ENCODE measurements at regions not wholly inside any gene's neighbourhood (a gene's known extent, or its start where the extent isn't known, plus 50 kb on each side); places are given as distances from the start of the nearest gene placed in this dataset.

DNA sequence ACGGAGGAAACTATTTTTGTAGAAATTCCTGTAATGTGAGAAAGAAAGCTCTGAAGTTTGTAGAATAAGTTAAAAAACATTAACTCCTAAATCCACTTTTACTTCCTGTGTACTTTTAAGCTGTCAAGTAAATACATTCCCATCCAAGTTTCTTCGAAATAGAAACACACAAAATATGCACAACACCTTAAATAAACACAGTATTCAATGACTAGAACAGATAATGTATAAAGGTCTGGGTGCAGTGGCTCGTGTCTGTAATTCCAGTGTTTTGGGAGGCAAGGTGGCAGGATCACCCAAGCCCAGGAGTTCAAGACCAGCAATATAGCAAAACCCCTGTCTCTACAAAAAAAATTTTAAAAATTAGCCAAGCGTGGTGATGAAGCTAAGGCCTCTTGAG is 121.9 kb upstream of the ODAD2 start:
- H3K36me3 ChIP-seq: peaks cover 0 to 17% (median 0%) of the 10 kb centered on the region in 3 donors
- TF ChIP-seq, protein P1, sequence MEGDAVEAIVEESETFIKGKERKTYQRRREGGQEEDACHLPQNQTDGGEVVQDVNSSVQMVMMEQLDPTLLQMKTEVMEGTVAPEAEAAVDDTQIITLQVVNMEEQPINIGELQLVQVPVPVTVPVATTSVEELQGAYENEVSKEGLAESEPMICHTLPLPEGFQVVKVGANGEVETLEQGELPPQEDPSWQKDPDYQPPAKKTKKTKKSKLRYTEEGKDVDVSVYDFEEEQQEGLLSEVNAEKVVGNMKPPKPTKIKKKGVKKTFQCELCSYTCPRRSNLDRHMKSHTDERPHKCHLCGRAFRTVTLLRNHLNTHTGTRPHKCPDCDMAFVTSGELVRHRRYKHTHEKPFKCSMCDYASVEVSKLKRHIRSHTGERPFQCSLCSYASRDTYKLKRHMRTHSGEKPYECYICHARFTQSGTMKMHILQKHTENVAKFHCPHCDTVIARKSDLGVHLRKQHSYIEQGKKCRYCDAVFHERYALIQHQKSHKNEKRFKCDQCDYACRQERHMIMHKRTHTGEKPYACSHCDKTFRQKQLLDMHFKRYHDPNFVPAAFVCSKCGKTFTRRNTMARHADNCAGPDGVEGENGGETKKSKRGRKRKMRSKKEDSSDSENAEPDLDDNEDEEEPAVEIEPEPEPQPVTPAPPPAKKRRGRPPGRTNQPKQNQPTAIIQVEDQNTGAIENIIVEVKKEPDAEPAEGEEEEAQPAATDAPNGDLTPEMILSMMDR (IDR thresholded peaks at IDR 0.05): no peak
- no peak overlapping the region for H3K4me3 ChIP-seq
- DNase-seq: no peak
- H3K4me1 ChIP-seq: peaks cover 0 to 30% (median 12%) of the 10 kb centered on the region in 4 donors
- H3K27me3 ChIP-seq: no peaks in the 10 kb centered on the region
- no peak overlapping the region for H3K27ac ChIP-seq
- intact Hi-C loops (cut with DNase I; ENCODE audit: low total_unique reads): no loop called here
- no peaks in the 10 kb centered on the region for H3K9me3 ChIP-seq

DNA sequence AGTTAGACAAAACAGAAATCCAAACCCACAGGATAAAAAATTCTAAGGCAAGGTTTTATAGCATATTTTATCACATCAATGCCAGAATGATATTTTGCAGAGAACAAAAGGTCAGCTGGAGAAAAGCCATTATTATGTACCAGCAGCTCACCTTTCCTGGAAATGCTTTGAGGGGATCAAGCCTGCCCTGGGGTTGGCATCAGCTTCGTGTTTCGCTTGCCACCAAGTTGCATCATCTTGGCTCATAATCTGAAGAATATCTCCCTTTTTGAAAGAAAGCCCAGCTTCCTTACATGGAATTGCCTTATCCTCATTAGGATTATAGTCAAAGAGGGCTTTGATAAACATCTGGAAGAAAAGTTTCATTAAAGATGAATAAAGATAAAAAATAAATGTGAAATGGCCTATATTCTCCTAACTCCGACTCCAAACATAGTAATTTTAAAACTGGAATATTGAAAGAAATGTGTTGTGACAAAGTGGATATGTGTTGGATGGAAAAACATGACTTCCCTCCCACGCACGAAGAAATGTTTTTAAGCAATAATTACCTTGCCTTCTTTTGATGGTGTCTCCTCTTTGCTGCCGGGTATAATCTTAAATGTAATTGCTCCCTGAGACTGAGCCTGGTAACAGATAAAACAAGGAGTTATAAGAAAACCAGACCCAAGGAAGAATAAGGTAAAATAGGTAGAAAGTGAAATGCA is 121.3 kb upstream of the ODAD2 start:
- Histone ChIP-seq H3K9me3 (no peaks in the 10 kb centered on the region), H3K4me3 (no peak overlapping the region), H3K27me3 (no peaks in the 10 kb centered on the region), H3K27ac (no peak overlapping the region), H3K4me1 (peaks cover 0 to 24% (median 9%) of the 10 kb centered on the region in 4 donors), H3K36me3 (peaks cover 0 to 17% (median 0%) of the 10 kb centered on the region in 3 donors)
- TF ChIP-seq, protein P1 (IDR thresholded peaks at IDR 0.05): no peak
- intact Hi-C loops (cut with DNase I; ENCODE audit: low total_unique reads): no loop called here
- no peak for DNase-seq

DNA sequence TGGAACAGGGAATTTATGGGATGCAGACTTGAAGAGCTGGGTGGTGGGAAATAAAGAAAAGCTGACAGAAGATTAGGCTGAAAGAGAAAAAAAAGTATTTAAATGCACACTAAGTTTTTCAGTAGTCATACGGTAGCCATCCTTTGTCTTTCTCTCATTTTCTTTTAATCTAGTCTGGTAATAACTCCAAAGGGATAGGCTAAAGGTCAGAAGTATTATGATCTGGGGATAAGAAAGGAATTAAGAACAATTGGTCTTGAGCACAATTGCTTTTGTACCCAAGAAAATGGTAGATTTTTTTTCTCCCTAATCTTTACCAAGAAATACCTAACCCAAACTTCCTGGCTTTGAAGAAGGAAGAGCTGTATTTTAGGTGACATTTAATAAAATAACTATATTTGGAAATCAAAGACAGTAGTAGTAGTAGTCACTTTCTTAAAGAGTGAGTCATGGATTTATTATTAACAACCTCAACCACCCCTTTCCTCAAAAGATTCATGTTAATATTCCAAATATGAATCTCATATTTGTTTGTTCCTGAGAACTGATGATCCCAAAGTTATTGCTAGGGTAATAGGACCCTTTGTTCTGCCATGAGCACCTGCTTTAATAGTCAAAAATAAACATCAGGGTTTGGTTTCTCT is 120.2 kb upstream of the ODAD2 start:
- Histone ChIP-seq H3K4me1 (peaks cover 0 to 15% (median 7%) of the 10 kb centered on the region in 4 donors), H3K27ac (no peak overlapping the region), H3K9me3 (no peaks in the 10 kb centered on the region), H3K4me3 (no peak overlapping the region), H3K27me3 (no peaks in the 10 kb centered on the region), H3K36me3 (peaks cover 0 to 17% (median 0%) of the 10 kb centered on the region in 3 donors)
- intact Hi-C loops (cut with DNase I; ENCODE audit: low total_unique reads): no loop called here
- DNase-seq: no peak
- TF ChIP-seq, protein P1 (IDR thresholded peaks at IDR 0.05): no peak

DNA sequence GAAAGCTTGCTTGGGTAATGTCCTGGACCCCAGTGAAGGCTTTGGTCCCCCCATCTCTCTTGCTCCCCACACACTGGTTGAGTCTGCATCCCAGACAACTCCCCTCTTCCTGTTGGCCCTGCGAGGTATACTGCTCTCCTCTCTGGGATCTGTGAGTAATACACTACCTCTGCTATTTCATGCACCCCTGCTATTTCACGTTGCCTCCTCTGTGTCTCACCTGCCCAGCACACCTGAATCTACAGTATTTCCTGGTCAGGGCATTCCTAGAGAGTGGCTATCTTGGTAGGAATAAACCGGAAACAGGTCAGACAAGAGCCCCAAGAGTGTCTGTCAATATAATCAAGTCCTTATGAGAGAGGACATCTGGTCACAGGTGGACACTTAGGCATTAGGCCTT is 114.3 kb upstream of the ODAD2 start:
- Histone ChIP-seq H3K36me3 (no peaks in the 10 kb centered on the region), H3K27me3 (no peaks in the 10 kb centered on the region), H3K27ac (no peak overlapping the region), H3K4me3 (no peak overlapping the region), H3K4me1 (no peaks in the 10 kb centered on the region), H3K9me3 (no peaks in the 10 kb centered on the region)
- TF ChIP-seq, protein P1 (IDR thresholded peaks at IDR 0.05): no peak
- intact Hi-C loops (cut with DNase I; ENCODE audit: low total_unique reads): no loop called here
- DNase-seq: no peak

DNA sequence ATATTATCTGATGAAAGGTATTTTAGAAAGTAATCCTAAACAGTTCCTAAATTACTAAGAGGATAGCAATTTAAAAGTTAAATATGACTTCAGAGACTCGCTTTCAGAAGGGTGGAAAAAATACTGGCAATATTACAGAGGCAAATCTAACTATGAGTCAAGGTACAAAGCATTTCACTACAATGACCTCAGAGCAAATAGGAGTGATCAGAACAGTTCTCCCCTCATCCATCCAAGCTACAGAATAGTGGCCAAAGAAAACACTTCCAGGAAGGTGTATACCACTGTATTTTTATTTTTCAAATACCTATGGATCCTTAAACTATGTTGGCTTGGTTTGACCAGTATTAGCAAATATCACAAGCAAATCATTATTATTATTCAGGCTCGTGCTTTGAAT is 112.8 kb upstream of the ODAD2 start:
- intact Hi-C loops (cut with DNase I; ENCODE audit: low total_unique reads): no loop called here
- TF ChIP-seq, protein P1 (IDR thresholded peaks at IDR 0.05): no peak
- Histone ChIP-seq H3K4me3 (no peak overlapping the region), H3K27me3 (no peaks in the 10 kb centered on the region), H3K27ac (no peak overlapping the region), H3K9me3 (no peaks in the 10 kb centered on the region), H3K36me3 (no peaks in the 10 kb centered on the region), H3K4me1 (no peaks in the 10 kb centered on the region)
- DNase-seq: no peak
